B cell (primary cell): ENCODE measurements at regions not wholly inside any gene's neighbourhood (a gene's known extent, or its start where the extent isn't known, plus 50 kb on each side); places are given as distances from the start of the nearest gene placed in this dataset.

ENCODE experiments used
- ATAC-seq: fragments of 200-7000 bp; cut with Tn5 transposase; one replicate; pipeline ENCODE4 v1.10.0; 2021; ENCODE audit warnings: low read depth, mild to moderate bottlenecking, moderate number of reproducible peaks, moderate library complexity
- CTCF ChIA-PET: fragments of 350-600 bp; sonication (Branson Sonifier 250); formaldehyde crosslinking; loops from one replicate; lab custom pipeline; 2021; ENCODE audit warnings: antibody characterized with exemption, inconsistent platforms; lab: Charles Lee
- POLR2A ChIA-PET: fragments of 350-600 bp; sonication (Branson Sonifier 250); formaldehyde crosslinking; loops from one replicate; lab custom pipeline; 2021; ENCODE audit warnings: antibody characterized with exemption; lab: Charles Lee
- DNase-seq: peaks from one replicate; pipeline ENCODE4 v3.0.0; 2013
- H2AFZ ChIP-seq: 2 replicates; pipeline ENCODE4 v1.6.1; 2012; ENCODE audit warnings: mild to moderate bottlenecking, low read depth, low read length; ENCODE audit not compliant: insufficient read depth, poor library complexity, severe bottlenecking
- H3K27ac ChIP-seq, 2 donors: 1 replicate in 1 of 2; 2 replicates in 1 of 2; pipeline ENCODE4 v1.5.1; 2012 to 2013; ENCODE audit warnings: low read length in 2 of 2, mild to moderate bottlenecking in 2 of 2, moderate library complexity in 1 of 2
- H3K27me3 ChIP-seq, 4 experiments: fragments of 200-600 bp in 1 of 4; sonication (generic) in 1 of 4; replicated peaks in 1 of 4; 1 replicate in 2 of 4; 2 replicates in 2 of 4; pipeline versions ENCODE4 v1.6.1 to v1.7.0; 2013 to 2016; ENCODE audit warnings: low read length in 3 of 4, mild to moderate bottlenecking in 2 of 4, mixed read lengths in 1 of 4, moderate library complexity in 1 of 4; ENCODE audit not compliant: insufficient read depth in 4 of 4, control insufficient read depth in 3 of 4; ENCODE audit errors: control extremely low read depth in 1 of 4
- H3K36me3 ChIP-seq, 2 experiments: replicated peaks in 1 of 2; 1 replicate in 1 of 2; 2 replicates in 1 of 2; pipeline versions ENCODE4 v1.6.1 to v1.7.1; 2013; ENCODE audit warnings: low read length in 1 of 2; ENCODE audit not compliant: insufficient read depth in 2 of 2, control insufficient read depth in 1 of 2; ENCODE audit errors: control extremely low read depth in 1 of 2, extremely low read depth in 1 of 2
- H3K4me1 ChIP-seq, 2 donors: fragments of 200-600 bp in 1 of 2; sonication (generic) in 1 of 2; 1 replicate in 1 of 2; 2 replicates in 1 of 2; pipeline versions ENCODE4 v1.5.1 to v1.6.1; 2013 to 2017; ENCODE audit warnings: low read length in 2 of 2; ENCODE audit not compliant: control insufficient read depth in 2 of 2, insufficient read depth in 2 of 2
- H3K4me2 ChIP-seq: replicated peaks from 2 replicates; pipeline ENCODE3; 2012; ENCODE audit warnings: mild to moderate bottlenecking, low read depth, low read length; ENCODE audit not compliant: poor library complexity, severe bottlenecking
- H3K4me3 ChIP-seq, 5 experiments: fragments of 200-600 bp in 1 of 5; sonication (generic) in 1 of 5; 1 replicate in 3 of 5; 2 replicates in 2 of 5; pipeline versions ENCODE4 v1.5.1 to v1.7.0; 2011 to 2016; ENCODE audit warnings: low read length in 4 of 5, mild to moderate bottlenecking in 4 of 5, low read depth in 2 of 5, control low read depth in 1 of 5, moderate library complexity in 1 of 5; ENCODE audit not compliant: insufficient read depth in 1 of 5; ENCODE audit errors: control extremely low read depth in 1 of 5, extremely low read depth in 1 of 5
- H3K79me2 ChIP-seq: fragments of 200-600 bp; sonication (generic); one replicate; pipeline ENCODE4 v1.6.0; 2016; ENCODE audit warnings: low read length; ENCODE audit not compliant: control insufficient read depth, insufficient read depth
- H3K9ac ChIP-seq: fragments of 200-600 bp; sonication (generic); 2 replicates; pipeline ENCODE4 v1.6.1; 2017; ENCODE audit warnings: mild to moderate bottlenecking, low read length, moderate library complexity
- H3K9me3 ChIP-seq, 3 donors: one replicate each; pipeline versions ENCODE4 v1.6.1 to v1.7.1; 2013; ENCODE audit warnings: low read length in 2 of 3; ENCODE audit not compliant: control insufficient read depth in 2 of 3, insufficient read depth in 1 of 3; ENCODE audit errors: control extremely low read depth in 1 of 3
- H4K20me1 ChIP-seq: 2 replicates; pipeline ENCODE4 v1.6.0; 2012; ENCODE audit warnings: mild to moderate bottlenecking, low read length; ENCODE audit not compliant: insufficient read depth, control insufficient read depth, poor library complexity, severe bottlenecking
- H3K27ac Mint-ChIP-seq: one replicate; pipeline ENCODE4 v1.8.0; 2021; ENCODE audit warnings: mixed read lengths
- H3K27me3 Mint-ChIP-seq: one replicate; pipeline ENCODE4 v1.8.0; 2021; ENCODE audit warnings: mixed read lengths
- H3K4me1 Mint-ChIP-seq: one replicate; pipeline ENCODE4 v1.8.0; 2021; ENCODE audit warnings: mixed read lengths
- H3K4me3 Mint-ChIP-seq: one replicate; pipeline ENCODE4 v1.8.0; 2021; ENCODE audit warnings: mixed read lengths
- H3K9me3 Mint-ChIP-seq: one replicate; pipeline ENCODE4 v1.8.0; 2022; ENCODE audit warnings: mixed read lengths; ENCODE audit not compliant: insufficient read depth
- CTCF ChIP-seq: fragments of 200-600 bp; IDR thresholded peaks from one replicate; pipeline ENCODE4 v1.8.0; 2022; ENCODE audit warnings: antibody characterized with exemption, mild to moderate bottlenecking
- EZH2 ChIP-seq: IDR thresholded peaks from 2 replicates; pipeline ENCODE4 v1.6.1; 2012; ENCODE audit warnings: borderline replicate concordance, low read depth, mild to moderate bottlenecking, moderate library complexity, low read length; ENCODE audit not compliant: insufficient read depth, poor library complexity, severe bottlenecking
- WGBS: methylation state at CpG from one replicate; pipeline ENCODE4 v1.1.5; 2013; ENCODE audit warnings: missing lambda C conversion rate; ENCODE audit not compliant: insufficient coverage; 5-methylcytosine and 5-hydroxymethylcytosine counted together
- intact Hi-C: fragments of 100-400 bp; cut with micrococcal nuclease; formaldehyde crosslinking; loops from one replicate; pipeline ENCODE4 v1.10.0; 2022

DNA sequence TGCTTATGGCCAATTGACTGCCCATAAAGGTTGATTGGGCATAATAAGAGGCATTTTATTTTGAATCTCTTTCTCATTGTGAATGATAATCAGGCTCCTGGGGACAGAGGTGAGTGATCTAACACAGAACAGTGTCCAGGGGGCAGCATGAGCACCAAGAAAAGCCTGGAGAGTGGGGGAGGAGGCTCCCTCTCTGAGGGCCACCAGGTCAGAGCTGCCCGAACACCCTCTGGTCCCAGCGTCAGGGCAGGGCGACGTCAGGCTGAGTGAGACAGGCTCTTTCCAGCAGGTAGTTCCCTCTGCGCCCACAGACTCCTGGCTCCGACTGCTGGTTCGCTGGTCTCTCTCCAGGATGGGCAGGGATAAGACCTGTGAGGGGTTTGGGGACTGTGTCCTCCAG is 250.2 kb upstream of the C1orf174 start:
- Histone ChIP-seq H3K27ac (no peak overlapping the region), H2AFZ (no peak overlapping the region), H3K9me3 (no peaks in the 10 kb centered on the region), H3K36me3 (no peaks in the 10 kb centered on the region), H4K20me1 (no peaks in the 10 kb centered on the region), H3K9ac (no peak overlapping the region), H3K4me1 (no peaks in the 10 kb centered on the region), H3K27me3 (no peaks in the 10 kb centered on the region), H3K79me2 (no peaks in the 10 kb centered on the region), H3K4me3 (no peak overlapping the region), H3K4me2 (no peak overlapping the region)
- POLR2A ChIA-PET: no interaction called here
- CTCF ChIA-PET: no interaction called here
- intact Hi-C loops: no loop called here
- TF ChIP-seq EZH2 (no peak), CTCF (no peak)
- DNase-seq (no peak), ATAC-seq (no peak)
- H3K27me3 Mint-ChIP-seq: no peaks in the 10 kb centered on the region
- no peaks in the 10 kb centered on the region for H3K9me3 Mint-ChIP-seq
- H3K4me1 Mint-ChIP-seq: no peaks in the 10 kb centered on the region
- H3K4me3 Mint-ChIP-seq: no peak overlapping the region
- H3K27ac Mint-ChIP-seq: no peak overlapping the region
- WGBS: 59% methylated on average over 6 of the region's 7 CpGs

GRCh38 chr1:4152266-4152665 is 252.2 kb upstream of the C1orf174 start:
- H3K36me3 ChIP-seq: no peaks in the 10 kb centered on the region
- no peak overlapping the region for H3K27ac Mint-ChIP-seq
- CTCF ChIA-PET: no interaction called here
- no peak for ATAC-seq
- H4K20me1 ChIP-seq: no peaks in the 10 kb centered on the region
- TF ChIP-seq EZH2 (no peak), CTCF (no peak)
- H3K4me2 ChIP-seq: no peak overlapping the region
- no peak overlapping the region for H3K4me3 ChIP-seq
- H3K27me3 ChIP-seq: no peaks in the 10 kb centered on the region
- no peaks in the 10 kb centered on the region for H3K27me3 Mint-ChIP-seq
- no peak overlapping the region for H3K9ac ChIP-seq
- no peak for DNase-seq
- no peaks in the 10 kb centered on the region for H3K9me3 ChIP-seq
- no peaks in the 10 kb centered on the region for H3K4me1 ChIP-seq
- no peaks in the 10 kb centered on the region for H3K79me2 ChIP-seq
- no peaks in the 10 kb centered on the region for H3K4me1 Mint-ChIP-seq
- no peaks in the 10 kb centered on the region for H3K9me3 Mint-ChIP-seq
- WGBS: 80% methylated on average over 11 of the region's 11 CpGs
- POLR2A ChIA-PET: no interaction called here
- no peak overlapping the region for H3K27ac ChIP-seq
- intact Hi-C loops: no loop called here
- H2AFZ ChIP-seq: no peak overlapping the region
- no peak overlapping the region for H3K4me3 Mint-ChIP-seq
